GM12892 (cell line): ENCODE measurements at regions not wholly inside any gene's neighbourhood (a gene's known extent, or its start where the extent isn't known, plus 50 kb on each side); places are given as distances from the start of the nearest gene placed in this dataset.

ENCODE experiments used
- POLR2A ChIP-seq: IDR thresholded peaks from 2 replicates; pipeline ENCODE4 v1.6.1; 2011; ENCODE audit warnings: low read depth, low read length, control low read depth
- POLR2AphosphoS5 ChIP-seq: IDR thresholded peaks from 2 replicates; pipeline ENCODE4 v1.6.1; 2011; ENCODE audit warnings: low read depth, low read length, control low read depth
- TAF1 ChIP-seq: IDR thresholded peaks from 2 replicates; pipeline ENCODE4 v1.6.1; 2011; ENCODE audit warnings: low read depth, mild to moderate bottlenecking, control low read depth, low read length, borderline replicate concordance

GRCh38 chr17:79224476-79224875, 149.9 kb downstream of the ENGASE start:
- TF ChIP-seq POLR2AphosphoS5 = no peak
- TF ChIP-seq POLR2A = no peak
- TF ChIP-seq TAF1 = no peak
